OCI-LY7 (cell line): ENCODE measurements at regions not wholly inside any gene's neighbourhood (a gene's known extent, or its start where the extent isn't known, plus 50 kb on each side); places are given as distances from the start of the nearest gene placed in this dataset.

Experiments
- CTCF ChIP-seq: fragments of 200-600 bp; sonication (generic); conservative IDR thresholded peaks from 2 replicates; pipeline ENCODE4 v1.5.1; 2014; ENCODE audit warnings: mild to moderate bottlenecking, antibody characterized with exemption, low read length, moderate library complexity, mixed read lengths
- EZH2phosphoT487 ChIP-seq: fragments of 200-600 bp; sonication (generic); IDR thresholded peaks from 2 replicates; pipeline ENCODE4 v1.6.1; 2018; ENCODE audit warnings: low read depth, borderline replicate concordance, mild to moderate bottlenecking, mixed run types, antibody characterized with exemption, low read length, moderate library complexity, mixed read lengths

GRCh38 chr4:180377741-180378140 lies 1865.5 kb upstream of the TENM3 start:
- TF ChIP-seq EZH2phosphoT487 (no peak), CTCF (no peak)
